ENCODE measurements at regions not wholly inside any gene's neighbourhood (a gene's known extent, or its start where the extent isn't known, plus 50 kb on each side); places are given as distances from the start of the nearest gene placed in this dataset.
A peak's percentile ranks its signal among the peaks of the same experiment; 100 is the strongest.

DNA sequence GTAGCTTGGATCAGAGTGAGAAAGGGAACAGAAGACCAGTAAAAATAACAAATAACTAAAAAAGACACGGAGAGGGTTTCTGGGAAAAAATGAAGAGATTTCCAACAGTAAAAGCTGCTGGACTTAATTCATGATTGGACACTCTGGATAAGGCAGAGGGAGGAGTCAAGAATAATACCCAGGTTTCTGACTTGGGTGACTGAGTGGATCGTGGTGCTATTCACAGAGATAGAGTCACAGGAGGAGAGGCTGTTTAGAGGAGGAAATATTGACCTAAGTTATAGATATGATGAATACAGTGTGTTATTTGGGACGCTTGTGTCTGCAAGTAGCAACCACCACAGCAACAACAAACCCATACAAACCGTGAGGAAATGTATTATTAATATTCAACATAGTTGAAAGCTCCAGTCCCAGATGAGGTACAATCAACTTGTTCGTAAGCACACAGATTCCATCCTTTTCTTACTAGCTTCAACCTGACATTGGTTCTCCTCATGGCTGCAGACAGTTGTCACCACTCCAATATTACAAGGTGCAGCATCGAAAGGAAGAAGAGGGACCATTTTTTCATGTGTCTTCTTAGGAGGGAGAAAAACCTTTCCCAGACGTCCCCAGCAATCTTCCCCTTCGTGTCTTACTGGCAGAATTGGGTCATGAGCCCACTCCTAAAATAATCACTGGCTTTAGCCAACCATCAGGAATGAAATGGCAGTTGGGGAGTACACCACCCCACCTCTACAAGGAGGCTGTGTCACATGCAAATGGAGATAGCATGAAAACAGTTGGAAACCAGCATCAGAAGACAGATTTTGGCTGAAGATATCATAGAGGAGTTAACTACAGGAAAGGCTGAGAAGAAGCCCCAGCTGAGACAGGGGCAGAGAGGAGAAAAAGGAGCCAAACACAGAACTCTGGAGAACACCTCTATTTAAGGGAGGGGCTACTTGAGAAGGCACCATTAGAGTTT, 387.8 kb downstream of the SHQ1 start:
- DNase-seq (ENCODE audit: low read depth, low spot score), result no peak

DNA sequence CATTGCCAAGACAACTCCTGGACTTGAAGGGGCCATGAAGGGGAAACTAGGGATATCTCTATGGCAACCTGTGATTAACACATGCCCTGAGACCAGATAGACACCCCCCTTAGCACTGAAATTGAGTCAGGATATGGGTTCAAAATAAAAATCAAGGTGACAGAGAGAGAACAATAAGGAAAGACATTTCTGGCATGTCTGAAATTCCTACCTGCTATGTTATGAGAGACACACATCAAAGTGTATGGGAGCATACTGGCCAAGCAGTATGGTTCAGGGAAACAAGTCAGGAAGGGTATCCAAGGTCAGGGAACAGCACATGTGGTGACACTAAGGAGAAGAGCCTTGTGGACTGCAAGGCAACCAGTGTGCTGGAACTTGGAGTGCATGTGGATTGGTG, 388.7 kb downstream of the SHQ1 start:
- no peak for DNase-seq (ENCODE audit: low read depth, low spot score)

DNA sequence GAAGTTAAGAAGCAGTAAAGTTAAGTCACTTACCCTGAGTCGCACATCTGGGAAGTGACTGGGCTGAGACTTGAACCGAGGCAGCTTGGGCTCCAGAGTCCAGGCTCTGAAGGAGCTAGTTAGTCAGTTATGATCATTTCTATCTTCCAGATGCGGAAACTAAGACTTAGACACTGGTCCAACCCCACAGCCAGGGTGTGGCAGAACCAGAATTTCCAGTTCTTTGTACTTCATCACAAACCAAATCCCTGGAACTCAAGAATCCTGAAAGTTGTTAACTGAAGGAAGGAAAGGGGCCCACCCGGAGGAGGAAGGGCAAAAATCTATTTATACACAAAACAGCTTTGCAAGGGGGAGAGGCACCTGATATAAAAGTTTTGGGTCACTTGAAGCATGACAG, 389.9 kb downstream of the SHQ1 start:
- no peak for DNase-seq (ENCODE audit: low read depth, low spot score)

DNA sequence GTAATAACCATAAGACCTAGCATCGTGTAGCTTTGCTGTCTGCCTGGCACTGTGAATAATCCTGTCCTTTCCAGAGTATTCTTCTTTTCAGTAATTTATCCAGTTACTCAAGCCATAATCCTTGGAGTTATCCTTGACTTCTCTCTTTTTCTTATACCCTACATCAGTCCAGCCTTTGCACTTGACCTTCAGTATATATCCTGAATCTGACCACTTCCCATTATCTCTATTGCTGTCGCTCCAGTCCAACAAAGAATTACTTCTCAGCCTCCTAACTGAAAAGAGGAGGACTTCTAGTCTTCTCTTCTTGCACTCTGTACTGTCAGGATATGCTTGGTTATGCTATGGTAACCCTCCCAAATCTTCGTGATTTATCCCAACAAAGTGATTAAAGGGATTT, 393.8 kb downstream of the SHQ1 start:
- DNase-seq (ENCODE audit: low read depth, low spot score), result no peak

DNA sequence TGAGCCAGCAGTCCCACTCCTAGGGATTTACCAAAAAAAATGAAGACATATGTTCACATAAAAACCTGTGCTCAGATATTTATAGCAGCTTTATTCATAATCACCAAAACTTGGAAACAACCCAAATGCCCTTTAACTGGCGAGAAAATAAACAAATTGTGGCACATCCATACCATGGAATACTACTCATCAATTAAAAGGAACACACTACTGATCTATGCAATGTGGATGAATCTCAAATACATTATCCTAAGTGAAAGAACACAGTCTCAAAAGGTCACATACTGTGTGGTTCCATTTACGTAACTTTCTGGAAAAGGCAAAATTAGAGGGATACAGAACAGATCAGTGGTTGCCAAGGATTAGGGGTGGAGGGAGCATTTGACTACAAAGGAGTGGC, 394.5 kb downstream of the SHQ1 start:
- no peak for DNase-seq (ENCODE audit: low read depth, low spot score)

DNA sequence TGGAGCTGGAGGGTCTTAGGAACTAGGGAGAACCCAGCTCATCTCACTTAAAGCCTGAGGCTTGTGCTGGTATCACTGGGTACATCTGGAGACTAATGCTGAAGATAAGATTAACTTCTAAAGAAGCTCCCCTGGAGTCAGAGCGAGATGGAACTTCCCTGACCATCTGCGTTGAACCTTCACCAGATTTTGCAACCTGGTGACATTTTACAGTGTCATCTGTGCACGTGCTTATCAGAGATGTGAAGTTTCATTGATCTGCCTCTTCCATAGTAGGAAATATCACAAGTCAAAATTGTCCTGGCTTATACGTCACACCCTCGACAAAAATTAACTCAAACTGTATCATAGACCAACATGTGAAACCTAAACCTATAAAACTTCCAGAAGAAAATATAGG, 395.5 kb downstream of the SHQ1 start:
- DNase-seq (ENCODE audit: low read depth, low spot score), result no peak

DNA sequence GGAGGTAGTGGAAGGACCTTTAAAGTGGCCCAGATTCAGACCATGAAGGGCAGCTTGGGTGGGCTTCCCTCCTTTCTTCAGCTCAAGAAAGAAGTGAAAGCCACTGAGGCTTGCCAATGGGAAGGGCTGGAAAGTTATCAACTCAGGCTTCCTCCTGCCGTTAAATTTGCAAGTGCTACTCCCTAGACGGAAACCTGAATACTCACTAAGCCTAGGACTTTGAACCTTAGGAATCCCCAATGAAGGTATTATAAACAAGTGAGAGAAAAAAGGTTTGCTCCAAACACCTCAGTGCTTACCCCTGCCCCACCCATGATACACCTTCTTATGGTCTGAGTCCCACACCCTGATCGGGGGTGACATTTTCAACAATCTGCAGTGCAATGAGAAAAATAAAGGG, 396.4 kb downstream of the SHQ1 start:
- DNase-seq (ENCODE audit: low read depth, low spot score), result no peak

DNA sequence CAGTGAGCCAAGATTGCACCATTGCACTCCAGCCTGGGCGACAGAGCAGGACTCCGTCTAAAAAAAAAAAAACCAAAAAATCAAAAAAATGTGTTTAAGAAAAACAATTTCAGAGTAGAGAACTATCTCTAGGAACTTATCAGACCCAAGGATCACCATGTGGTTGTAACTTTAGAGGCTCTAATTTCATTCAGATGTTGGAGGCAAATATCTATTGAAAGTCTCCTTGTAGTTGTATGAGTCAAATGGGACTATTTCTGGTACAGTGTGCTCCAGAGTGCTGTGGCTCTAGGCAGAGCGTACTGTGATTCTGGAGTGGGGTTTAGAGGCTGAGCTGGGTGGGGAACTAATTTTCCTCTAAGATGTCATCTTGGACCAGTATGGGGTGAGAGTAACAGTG, 398.7 kb downstream of the SHQ1 start:
- no peak for DNase-seq (ENCODE audit: low read depth, low spot score)

DNA sequence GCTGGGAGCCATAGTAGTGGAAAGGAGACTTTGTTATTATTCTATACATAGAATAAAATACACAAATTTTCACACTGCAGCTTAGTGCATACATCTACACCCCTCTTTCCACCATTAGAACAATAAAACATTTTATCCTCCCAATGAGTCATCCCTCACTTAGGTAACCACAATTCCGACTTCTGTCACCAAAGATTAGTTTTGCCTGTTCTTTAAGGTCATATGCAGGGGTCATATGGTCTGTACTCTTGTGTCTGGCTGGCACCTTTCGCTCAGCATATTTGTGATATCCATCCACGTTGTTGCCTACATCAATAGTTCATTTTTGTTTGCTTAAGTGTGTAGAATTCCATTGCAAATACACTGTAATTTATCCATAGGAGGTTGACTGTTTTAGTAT, 399.4 kb downstream of the SHQ1 start:
- DNase-seq (ENCODE audit: low read depth, low spot score), result no peak

DNA sequence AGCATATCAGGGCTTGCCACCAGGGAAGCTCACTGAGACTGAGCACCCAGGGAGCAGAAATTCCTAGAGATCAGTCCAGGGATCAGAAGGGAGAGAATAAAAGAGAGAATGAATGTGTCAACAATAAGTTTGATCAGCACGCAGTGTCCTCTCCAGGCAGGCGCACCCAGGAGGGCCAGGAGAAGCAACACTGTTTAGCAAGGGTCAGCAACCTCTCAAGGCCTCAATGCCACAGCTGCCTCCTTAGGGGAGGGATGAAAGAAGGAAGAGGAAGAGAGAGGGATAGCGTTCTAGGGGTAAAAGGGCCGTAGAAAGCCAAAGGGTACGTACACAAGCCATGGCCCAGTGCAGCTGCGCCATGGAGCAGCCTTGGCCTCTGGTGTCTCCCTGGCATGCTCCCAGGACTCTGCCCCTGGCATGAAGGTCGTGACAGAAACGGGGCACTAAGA, 399.8 kb downstream of the SHQ1 start:
- no peak for DNase-seq (ENCODE audit: low read depth, low spot score)

DNA sequence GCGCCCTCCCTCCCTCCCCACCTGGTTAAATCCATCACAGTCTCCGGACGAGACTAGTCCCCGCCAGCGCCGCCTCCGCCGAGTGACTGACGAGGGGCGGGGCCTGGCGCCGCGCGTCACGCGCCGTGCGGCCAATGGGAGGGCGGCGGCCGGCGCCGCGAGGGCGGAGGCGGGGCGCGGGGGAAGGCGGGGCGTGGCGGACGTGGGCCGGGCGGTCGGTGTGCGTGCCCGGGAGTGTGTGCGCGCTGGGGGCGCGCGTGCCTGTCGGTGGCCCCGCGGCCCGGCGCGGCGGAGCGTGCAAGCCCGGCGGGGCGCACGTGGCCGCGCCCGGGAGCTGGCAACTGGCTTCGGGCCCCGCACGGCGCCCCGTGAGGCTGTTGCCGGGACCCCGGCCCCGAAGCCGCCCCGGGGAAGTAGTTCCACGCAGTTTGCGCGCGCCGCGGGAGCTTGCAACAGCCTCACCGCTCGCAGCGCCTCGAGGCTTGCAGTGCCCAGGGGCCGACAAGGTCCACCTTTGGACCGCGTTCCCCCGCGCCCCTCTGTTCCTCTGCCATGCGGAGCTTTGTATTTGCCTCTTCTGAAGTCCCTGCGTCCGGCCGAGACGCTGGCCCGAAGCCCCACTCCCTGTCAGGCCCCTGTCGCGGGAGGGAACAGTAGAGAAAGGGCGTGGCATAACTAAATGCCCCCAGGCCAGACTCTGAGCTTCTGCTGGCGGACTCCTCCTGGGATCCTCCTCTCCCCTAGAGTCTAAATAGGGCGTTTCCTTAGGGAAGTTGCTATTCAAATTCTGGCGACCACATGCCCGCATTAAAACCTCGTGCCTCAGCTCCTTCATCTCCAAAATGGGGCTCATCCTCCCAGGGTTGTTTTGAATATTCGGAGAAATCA, 400.9 kb downstream of the SHQ1 start:
- DNase-seq (ENCODE audit: low read depth, low spot score), result peak; percentile 83

DNA sequence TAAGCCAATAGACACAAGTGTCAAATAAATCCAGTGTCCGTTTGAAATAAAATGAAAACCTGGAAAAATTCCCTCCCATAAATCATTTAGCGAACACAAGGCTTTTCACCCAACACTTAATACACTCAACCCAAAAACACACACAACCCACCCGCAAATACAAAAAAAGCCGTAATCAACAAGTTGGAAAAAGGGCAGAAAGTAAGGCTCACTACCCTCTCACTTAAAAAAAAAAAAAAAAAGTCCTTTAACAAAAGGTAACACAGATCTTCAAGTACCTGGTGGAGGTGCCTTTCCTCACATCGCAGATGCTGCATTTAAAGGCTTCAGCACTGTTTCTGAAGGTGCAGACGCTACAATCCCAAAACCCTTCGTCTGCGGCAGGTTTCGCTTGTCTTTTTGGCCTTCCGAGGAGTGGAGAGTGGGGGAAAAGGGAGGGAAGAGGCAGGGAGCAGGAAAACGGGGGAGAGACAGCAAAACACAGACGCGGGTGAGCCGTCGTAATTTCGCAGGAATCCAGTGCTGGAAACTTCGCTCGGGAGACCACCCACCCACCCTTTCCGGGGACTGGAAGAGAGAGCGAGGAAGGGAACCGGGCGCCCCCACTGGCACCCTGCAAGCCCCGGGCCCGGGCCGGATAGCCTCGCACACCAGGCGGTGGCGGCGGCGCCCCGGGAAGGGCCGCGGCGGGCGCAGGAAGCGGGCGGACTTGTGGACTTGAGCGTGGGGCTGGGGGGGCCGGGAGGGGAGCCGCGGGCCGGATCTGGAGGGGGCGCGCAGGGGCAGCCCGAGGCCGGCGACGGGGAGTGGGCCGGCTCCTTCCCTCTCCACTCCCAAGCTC, 401.8 kb downstream of the SHQ1 start, which contains the start of gene RYBP:
Gene RYBP (minus strand): TSS at position 404 of the 841 bp plus-strand sequence.
- DNase-seq (ENCODE audit: low read depth, low spot score), result no peak

DNA sequence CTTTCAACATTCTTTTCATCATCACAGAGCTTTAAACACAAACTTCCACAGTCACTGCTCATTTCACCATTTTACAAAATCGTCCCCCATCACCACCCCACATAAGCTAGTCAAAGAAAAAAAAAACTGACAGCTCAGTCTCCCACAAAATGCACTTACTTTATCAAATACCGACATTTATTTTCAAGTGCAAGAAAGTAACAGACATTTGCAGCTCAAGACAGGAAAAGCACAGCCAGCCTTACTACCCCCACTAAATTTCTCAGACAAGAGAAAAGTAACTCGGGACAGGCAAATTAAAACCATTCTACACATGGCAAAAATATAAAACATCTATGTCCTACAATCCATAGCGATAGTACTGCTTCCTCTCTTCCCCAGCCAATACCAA, 402.4 kb downstream of the SHQ1 start:
- no peak for DNase-seq (ENCODE audit: low read depth, low spot score)

DNA sequence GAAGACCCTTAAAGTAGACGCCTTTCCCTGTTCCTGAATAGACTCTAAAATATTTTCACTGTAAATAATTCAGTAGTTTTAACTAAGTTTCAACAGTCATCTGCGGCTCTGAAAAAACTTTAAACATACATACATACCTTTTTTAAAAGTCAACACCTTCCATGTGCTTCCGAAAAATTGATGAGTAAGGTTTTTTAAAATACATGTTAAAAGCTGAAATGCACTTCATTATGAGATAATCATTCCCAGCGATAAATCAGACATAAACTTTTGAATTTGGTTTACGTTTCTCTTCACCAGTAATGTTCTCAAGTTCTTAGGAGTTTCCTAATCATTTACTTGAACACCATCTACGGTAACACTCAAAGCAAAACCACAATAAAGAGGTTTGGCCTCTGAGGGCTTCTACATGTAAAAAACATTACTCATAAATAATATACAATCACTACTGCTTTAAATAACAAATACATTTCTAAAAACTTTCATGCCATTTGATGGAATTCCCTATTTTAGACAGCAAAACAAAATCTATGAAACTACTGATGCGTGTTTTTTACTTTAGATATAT, 403.5 kb downstream of the SHQ1 start:
- DNase-seq (ENCODE audit: low read depth, low spot score), result no peak

DNA sequence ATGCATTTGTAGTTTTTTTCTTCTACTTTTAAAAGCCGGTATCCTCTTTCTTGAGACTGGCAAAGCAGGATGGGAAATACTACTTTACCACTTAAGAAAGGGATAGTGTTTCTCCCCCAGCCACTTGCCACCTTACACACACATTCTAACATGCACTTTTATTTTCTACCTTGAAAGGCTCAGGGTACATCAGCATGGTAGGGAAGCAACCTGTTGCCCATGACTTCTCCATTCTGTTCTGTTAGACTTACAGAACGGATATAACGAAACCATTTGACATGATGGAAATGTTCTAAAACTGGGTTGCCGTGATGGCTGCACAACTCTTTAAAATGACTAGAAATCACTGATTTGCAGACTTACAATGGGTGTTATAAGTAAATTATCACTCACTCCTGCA, 405.5 kb downstream of the SHQ1 start:
- no peak for DNase-seq (ENCODE audit: low read depth, low spot score)

DNA sequence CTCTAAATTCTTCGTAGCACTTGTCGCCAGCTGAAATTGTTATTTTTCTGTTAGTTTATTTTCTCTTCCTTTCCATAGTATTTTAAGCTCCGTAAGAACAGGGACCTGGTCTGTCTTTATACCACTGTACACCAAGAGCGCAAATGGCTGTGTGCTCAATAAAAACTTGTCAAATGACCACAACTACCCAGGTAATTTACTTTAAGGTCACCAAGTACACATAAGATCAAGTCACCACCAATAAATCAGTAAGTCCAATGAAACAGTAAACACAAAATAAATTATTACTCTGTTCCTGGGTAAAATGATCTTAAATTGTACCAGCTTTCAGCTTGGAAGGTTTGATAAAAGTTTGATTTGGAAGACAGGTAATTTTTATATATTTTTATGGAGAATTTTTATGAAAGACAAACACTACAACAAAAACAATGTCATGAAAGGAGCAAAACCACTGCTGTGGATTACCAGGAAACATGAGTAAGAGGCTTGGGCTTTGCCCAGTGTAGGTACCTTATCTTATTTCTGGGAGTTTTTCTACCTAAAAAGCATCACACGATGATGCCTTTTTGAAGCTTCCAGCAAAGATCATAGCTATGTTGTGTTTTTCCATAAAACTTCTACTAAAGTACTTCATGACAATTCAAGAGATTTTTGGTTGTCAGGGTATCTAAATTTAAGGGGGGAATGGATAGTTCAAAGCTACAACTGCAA, 406.8 kb downstream of the SHQ1 start:
- DNase-seq (ENCODE audit: low read depth, low spot score), result no peak

DNA sequence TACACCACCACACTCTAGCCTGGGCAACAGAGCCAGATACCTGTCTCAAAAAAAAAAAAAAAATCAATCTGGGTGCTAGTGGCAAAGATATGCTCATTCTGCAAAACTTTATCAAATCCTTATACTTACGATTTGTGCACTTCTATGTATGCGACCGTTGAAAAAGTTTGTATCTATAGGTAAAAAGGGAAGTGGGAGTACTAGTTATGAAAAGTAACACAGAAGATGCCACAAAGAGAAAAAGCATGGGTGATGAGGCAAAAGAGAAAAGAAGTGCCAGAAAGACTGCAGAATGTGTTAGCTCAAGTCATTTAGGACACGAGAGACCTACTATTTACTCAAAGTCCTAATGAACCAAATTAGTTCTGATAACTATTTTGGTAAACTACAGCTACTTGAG, 407.8 kb downstream of the SHQ1 start:
- DNase-seq (ENCODE audit: low read depth, low spot score), result no peak

DNA sequence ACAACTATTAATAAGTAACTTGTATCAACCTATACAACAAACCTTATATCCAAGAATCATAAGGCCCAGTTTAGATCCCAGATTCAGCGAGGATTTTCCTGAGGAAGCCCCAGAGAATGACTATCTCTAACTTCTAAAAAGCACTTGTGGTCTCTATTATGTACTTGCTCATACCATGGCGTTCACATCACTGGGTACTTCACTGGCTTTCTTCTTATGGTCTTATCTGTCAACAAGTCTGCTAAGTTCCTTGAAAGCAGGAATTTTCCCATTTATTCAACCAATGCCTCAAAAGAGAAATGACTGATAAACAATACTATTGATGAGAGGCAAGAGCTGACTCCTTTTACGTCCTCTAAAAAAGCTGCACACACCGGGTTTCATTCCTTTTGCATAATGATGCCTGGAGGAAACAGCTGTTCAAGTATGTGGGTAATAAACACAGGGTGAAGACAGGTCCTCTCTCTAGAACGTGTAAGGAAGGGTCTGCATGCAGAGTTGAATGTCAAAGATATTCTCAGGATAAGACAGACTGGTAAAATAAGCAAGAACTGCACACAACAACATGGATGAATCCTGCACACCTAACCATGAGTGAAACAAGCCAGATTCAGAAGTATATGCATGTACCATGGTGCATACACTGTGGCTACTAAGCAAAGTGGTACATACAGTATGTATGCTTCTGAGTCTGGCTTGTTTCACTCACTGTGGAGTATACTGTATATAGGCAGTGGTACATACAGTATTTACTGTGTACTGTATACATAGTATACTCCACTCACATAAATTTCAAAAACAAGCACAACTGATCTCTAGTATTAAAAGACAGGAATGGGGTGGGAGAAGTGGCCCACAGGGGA, 408.7 kb downstream of the SHQ1 start:
- DNase-seq (ENCODE audit: low read depth, low spot score), result no peak

DNA sequence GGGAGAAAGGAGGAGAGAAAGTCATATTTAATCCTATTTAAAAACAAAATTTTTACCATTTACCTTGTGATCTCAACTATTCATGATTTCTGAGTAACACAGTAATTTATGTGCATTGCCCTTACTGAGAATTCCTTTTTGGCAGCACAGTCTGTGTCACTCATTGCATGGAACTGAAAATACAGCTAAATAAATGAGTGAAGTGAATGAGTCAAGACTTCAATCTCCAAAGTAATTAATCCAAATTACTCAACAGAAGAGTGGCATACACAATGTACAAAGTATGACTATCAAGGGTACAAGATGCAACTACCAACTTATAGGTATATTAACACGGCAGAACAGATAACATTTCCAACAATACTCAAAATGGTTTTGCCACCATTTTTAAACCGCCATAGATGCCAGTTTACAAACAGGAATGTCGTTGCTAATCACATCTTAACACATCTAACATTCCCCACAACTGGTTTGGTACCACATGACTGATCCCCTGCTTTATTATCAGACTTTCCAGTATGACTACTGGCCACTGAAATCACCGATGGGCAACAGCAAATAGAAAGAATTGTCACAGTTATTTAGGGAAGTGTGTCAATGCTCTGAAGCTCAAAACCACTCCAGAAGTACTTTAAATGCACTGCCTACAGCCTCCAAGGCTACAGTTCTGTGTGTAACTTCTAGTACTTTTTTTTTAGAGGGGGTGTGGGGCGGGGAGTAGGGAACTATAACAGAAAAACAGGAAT, 410.4 kb downstream of the SHQ1 start:
- no peak for DNase-seq (ENCODE audit: low read depth, low spot score)

Measured in activated CD4-positive, CD25-positive, alpha-beta regulatory T cell treated with anti-CD3 and anti-CD28 coated beads, Interleukin-2, amount 50 U/mL, for 16 hours (primary cell).